A549 (cell line): ENCODE measurements at regions not wholly inside any gene's neighbourhood (a gene's known extent, or its start where the extent isn't known, plus 50 kb on each side); places are given as distances from the start of the nearest gene placed in this dataset.

ENCODE experiments used
- EP300 ChIP-seq, 2 experiments: fragments of >200 bp; sonication (Bioruptor Twin); formaldehyde crosslinking; IDR thresholded peaks; 2 replicates in 1 of 2; 3 replicates in 1 of 2; pipeline ENCODE4 v1.6.1; 2016 to 2017
- FOSL2 ChIP-seq, 2 experiments: fragments of 450-650 bp in 1 of 2; fragments of >200 bp in 1 of 2; sonication (Bioruptor Twin) in 1 of 2; formaldehyde crosslinking; IDR thresholded peaks; 2 replicates each; pipeline versions ENCODE4 v1.5.0 to v1.6.1; 2016 to 2020; ENCODE audit warnings: mild to moderate bottlenecking in 1 of 2, moderate library complexity in 1 of 2
- MAFK ChIP-seq: fragments of 450-650 bp; IDR thresholded peaks from 2 replicates; pipeline ENCODE4 v1.6.1; 2014; ENCODE audit not compliant: partially characterized antibody
- MYC ChIP-seq: IDR thresholded peaks from 2 replicates; pipeline ENCODE4 v1.6.1; 2012; ENCODE audit warnings: mild to moderate bottlenecking, inconsistent platforms, low read length, improper control_type of control experiment, borderline replicate concordance
- NR3C1 ChIP-seq: fragments of >200 bp; sonication (Bioruptor Twin); formaldehyde crosslinking; IDR thresholded peaks from 3 replicates; pipeline ENCODE4 v1.6.1; 2017
- POLR2A ChIP-seq: IDR thresholded peaks from 2 replicates; pipeline ENCODE4 v1.6.1; 2012; ENCODE audit warnings: mild to moderate bottlenecking, low read length
- RAD21 ChIP-seq, 2 experiments: fragments of >200 bp in 1 of 2; sonication (Bioruptor Twin) in 1 of 2; formaldehyde crosslinking in 1 of 2; IDR thresholded peaks in 1 of 2; conservative IDR thresholded peaks in 1 of 2; 2 replicates in 1 of 2; 3 replicates in 1 of 2; pipeline ENCODE4 v1.6.1; 2012 to 2018; ENCODE audit warnings: inconsistent platforms in 1 of 2
- RCOR1 ChIP-seq: fragments of 150-350 bp; IDR thresholded peaks from 2 replicates; pipeline ENCODE4 v1.6.1; 2014; ENCODE audit warnings: antibody characterized with exemption, low read length, low read depth
- TF ChIP-seq, protein P1 (sequence below): fragments of >200 bp; sonication (Bioruptor Twin); formaldehyde crosslinking; IDR thresholded peaks from 3 replicates; pipeline ENCODE4 v1.5.1; 2016
- TF ChIP-seq, protein P2 (sequence below): IDR thresholded peaks from 2 replicates; pipeline ENCODE4 v1.6.1; 2012
- TF ChIP-seq, protein P3 (sequence below): fragments of 250-450 bp; sonication (Bioruptor Pico); IDR thresholded peaks from 2 replicates; pipeline ENCODE4 v1.5.0; 2021; ENCODE audit warnings: mild to moderate bottlenecking, moderate library complexity, borderline replicate concordance

DNA sequence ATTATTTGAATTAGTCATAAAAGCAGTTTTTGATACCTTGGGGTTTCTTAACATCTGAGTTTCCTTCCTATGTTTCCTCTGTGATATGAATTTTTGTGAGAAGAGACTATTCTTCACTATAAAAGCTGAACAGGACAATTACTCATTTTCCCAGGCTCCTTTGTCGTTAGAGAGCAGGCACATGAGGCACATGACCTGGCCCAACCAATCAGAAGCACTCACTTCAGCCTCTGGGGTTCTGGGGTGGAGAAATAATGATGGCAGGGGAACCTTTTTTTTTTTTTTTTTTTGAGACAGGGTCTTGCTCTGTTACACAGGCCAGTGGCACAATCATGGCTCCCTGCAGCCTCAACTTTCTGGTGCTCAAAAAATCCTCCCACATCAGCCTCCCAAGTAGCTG, 145.5 kb upstream of the ASIC2 start:
- TF ChIP-seq, protein P1, sequence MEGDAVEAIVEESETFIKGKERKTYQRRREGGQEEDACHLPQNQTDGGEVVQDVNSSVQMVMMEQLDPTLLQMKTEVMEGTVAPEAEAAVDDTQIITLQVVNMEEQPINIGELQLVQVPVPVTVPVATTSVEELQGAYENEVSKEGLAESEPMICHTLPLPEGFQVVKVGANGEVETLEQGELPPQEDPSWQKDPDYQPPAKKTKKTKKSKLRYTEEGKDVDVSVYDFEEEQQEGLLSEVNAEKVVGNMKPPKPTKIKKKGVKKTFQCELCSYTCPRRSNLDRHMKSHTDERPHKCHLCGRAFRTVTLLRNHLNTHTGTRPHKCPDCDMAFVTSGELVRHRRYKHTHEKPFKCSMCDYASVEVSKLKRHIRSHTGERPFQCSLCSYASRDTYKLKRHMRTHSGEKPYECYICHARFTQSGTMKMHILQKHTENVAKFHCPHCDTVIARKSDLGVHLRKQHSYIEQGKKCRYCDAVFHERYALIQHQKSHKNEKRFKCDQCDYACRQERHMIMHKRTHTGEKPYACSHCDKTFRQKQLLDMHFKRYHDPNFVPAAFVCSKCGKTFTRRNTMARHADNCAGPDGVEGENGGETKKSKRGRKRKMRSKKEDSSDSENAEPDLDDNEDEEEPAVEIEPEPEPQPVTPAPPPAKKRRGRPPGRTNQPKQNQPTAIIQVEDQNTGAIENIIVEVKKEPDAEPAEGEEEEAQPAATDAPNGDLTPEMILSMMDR, result no peak
- TF ChIP-seq MAFK (no peak), POLR2A (no peak), RCOR1 (no peak), MYC (no peak), RAD21 (conservative IDR thresholded peaks at IDR 0.05 in 1 of 2, IDR thresholded peaks at IDR 0.05 in 1 of 2) (no peak), EP300 (IDR thresholded peaks at IDR 0.05) (no peak), NR3C1 (no peak), FOSL2 (IDR thresholded peaks at IDR 0.05) (no peak), FOSL2 (CRISPR knock-in tag; IDR thresholded peaks at IDR 0.05) (no peak)
- TF ChIP-seq, protein P2, sequence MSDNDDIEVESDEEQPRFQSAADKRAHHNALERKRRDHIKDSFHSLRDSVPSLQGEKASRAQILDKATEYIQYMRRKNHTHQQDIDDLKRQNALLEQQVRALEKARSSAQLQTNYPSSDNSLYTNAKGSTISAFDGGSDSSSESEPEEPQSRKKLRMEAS, result no peak
- TF ChIP-seq, protein P3, sequence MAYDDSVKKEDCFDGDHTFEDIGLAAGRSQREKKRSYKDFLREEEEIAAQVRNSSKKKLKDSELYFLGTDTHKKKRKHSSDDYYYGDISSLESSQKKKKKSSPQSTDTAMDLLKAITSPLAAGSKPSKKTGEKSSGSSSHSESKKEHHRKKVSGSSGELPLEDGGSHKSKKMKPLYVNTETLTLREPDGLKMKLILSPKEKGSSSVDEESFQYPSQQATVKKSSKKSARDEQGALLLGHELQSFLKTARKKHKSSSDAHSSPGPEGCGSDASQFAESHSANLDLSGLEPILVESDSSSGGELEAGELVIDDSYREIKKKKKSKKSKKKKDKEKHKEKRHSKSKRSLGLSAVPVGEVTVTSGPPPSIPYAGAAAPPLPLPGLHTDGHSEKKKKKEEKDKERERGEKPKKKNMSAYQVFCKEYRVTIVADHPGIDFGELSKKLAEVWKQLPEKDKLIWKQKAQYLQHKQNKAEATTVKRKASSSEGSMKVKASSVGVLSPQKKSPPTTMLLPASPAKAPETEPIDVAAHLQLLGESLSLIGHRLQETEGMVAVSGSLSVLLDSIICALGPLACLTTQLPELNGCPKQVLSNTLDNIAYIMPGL (CRISPR knock-in tag), result no peak
